MCF 10A (cell line): ENCODE measurements at regions not wholly inside any gene's neighbourhood (a gene's known extent, or its start where the extent isn't known, plus 50 kb on each side); places are given as distances from the start of the nearest gene placed in this dataset.

Experiments used
- BruUV-seq: library from RNA; stranded (reverse); fragments of 400-500 nt; replicated peaks from 2 replicates; lab custom pipeline; 2021; lab: Mats Ljungman, UMichigan
- CTCF ChIA-PET: fragments of 300-600 bp; sonication (Branson Sonifier 250); formaldehyde crosslinking; extraction: SDS; loops from one replicate; lab custom pipeline; 2021; ENCODE audit warnings: antibody characterized with exemption, inconsistent platforms; lab: Yijun Ruan, JAX
- POLR2A ChIA-PET: fragments of 300-600, 350-650 bp; sonication (Branson Sonifier 250); formaldehyde crosslinking; extraction: SDS; loops from one replicate; lab custom pipeline; 2020; ENCODE audit warnings: antibody characterized with exemption, inconsistent platforms; lab: Yijun Ruan, JAX
- DNase-seq: peaks from one replicate; pipeline ENCODE4 v3.0.0-alpha.2; 2018; ENCODE audit not compliant: unreplicated experiment
- H3K27ac Mint-ChIP-seq: one replicate; pipeline ENCODE4 v1.8.0; 2022; ENCODE audit warnings: mild to moderate bottlenecking, low read depth, mixed read lengths; ENCODE audit not compliant: unreplicated experiment
- H3K27me3 Mint-ChIP-seq: one replicate; pipeline ENCODE4 v1.8.0; 2022; ENCODE audit warnings: mixed read lengths; ENCODE audit not compliant: insufficient read depth, unreplicated experiment
- H3K36me3 Mint-ChIP-seq: one replicate; pipeline ENCODE4 v1.8.0; 2022; ENCODE audit warnings: mild to moderate bottlenecking, moderate library complexity, mixed read lengths; ENCODE audit not compliant: insufficient read depth, unreplicated experiment
- H3K4me1 Mint-ChIP-seq: one replicate; pipeline ENCODE4 v1.8.0; 2022; ENCODE audit warnings: mixed read lengths; ENCODE audit not compliant: insufficient read depth, unreplicated experiment
- H3K4me3 Mint-ChIP-seq: one replicate; pipeline ENCODE4 v1.8.0; 2022; ENCODE audit warnings: mild to moderate bottlenecking, moderate library complexity, mixed read lengths; ENCODE audit not compliant: unreplicated experiment
- H3K9me3 Mint-ChIP-seq: one replicate; pipeline ENCODE4 v1.8.0; 2022; ENCODE audit warnings: mixed read lengths; ENCODE audit not compliant: unreplicated experiment
- CTCF ChIP-seq: fragments of 200-600 bp; IDR thresholded peaks from one replicate; pipeline ENCODE4 v1.8.0; 2022; ENCODE audit warnings: antibody characterized with exemption, mild to moderate bottlenecking; ENCODE audit not compliant: unreplicated experiment
- intact Hi-C: fragments of 100-400 bp; cut with micrococcal nuclease; formaldehyde crosslinking; loops from 2 replicates; pipeline ENCODE4 v1.14.1; 2022

- no peaks in the 10 kb centered on the region for H3K4me1 Mint-ChIP-seq
- H3K27ac Mint-ChIP-seq = no peak overlapping the region
- POLR2A ChIA-PET = no interaction called here
- no peaks in the 10 kb centered on the region for H3K36me3 Mint-ChIP-seq
- H3K4me3 Mint-ChIP-seq = no peak overlapping the region
- CTCF ChIA-PET = no interaction called here
- peaks cover 24% of the 10 kb centered on the region for H3K9me3 Mint-ChIP-seq
- DNase-seq = no peak
- no peaks in the 10 kb centered on the region for H3K27me3 Mint-ChIP-seq
- no peak for TF ChIP-seq CTCF
- intact Hi-C loops = no loop called here
- BruUV-seq = no TSS peak
These were observed 554.7 kb downstream of the RBFOX1 start for GRCh38 chr16:7887316-7887715.

GRCh38 chr16:7871979-7872378 lies 539.3 kb downstream of the RBFOX1 start:
- Mint-ChIP-seq H3K4me1 (no peaks in the 10 kb centered on the region), H3K9me3 (peaks cover 47% of the 10 kb centered on the region), H3K36me3 (no peaks in the 10 kb centered on the region), H3K27ac (no peak overlapping the region), H3K27me3 (no peaks in the 10 kb centered on the region), H3K4me3 (no peak overlapping the region)
- intact Hi-C loops = no loop called here
- POLR2A ChIA-PET = no interaction called here
- no peak for DNase-seq
- no TSS peak for BruUV-seq
- TF ChIP-seq CTCF = no peak
- CTCF ChIA-PET = interaction anchor here (0.8 kb wide), 1 partner anchor 9 kb away, joined by 3 read pairs; no protein-coding TSS in a partner anchor

DNA sequence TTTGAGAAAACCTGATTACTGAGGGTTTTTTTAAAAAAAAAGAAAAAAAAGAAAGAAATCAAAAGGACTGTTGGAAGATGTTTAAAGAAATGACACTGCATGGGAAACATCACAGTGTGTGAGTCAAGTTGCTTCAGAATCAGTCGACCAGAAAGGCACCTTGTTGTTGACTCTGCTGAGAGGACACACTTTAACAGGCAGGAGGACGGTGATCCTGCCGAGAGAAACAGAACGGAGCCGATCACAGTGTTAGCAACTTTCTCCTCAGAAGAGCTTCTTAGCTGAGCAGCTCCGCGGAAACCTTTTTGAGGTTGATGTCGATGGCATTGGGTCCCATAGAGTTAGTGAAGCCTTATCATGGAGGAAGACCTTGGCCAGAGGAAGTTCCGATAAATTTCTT lies 538.7 kb downstream of the RBFOX1 start:
- peaks cover 42% of the 10 kb centered on the region for H3K9me3 Mint-ChIP-seq
- DNase-seq = no peak
- ChIA-PET POLR2A (no interaction called here), CTCF (no interaction called here)
- no peaks in the 10 kb centered on the region for H3K36me3 Mint-ChIP-seq
- intact Hi-C loops = no loop called here
- BruUV-seq = no TSS peak
- TF ChIP-seq CTCF = no peak
- H3K27ac Mint-ChIP-seq = no peak overlapping the region
- no peak overlapping the region for H3K4me3 Mint-ChIP-seq
- no peaks in the 10 kb centered on the region for H3K4me1 Mint-ChIP-seq
- H3K27me3 Mint-ChIP-seq = no peaks in the 10 kb centered on the region

- Mint-ChIP-seq H3K4me3 (no peak overlapping the region), H3K27me3 (no peaks in the 10 kb centered on the region), H3K36me3 (no peaks in the 10 kb centered on the region), H3K9me3 (peaks cover 44% of the 10 kb centered on the region), H3K4me1 (no peaks in the 10 kb centered on the region), H3K27ac (no peak overlapping the region)
- intact Hi-C loops = no loop called here
- DNase-seq = no peak
- POLR2A ChIA-PET = no interaction called here
- CTCF ChIA-PET = no interaction called here
- no peak for TF ChIP-seq CTCF
- BruUV-seq = no TSS peak
These were observed 535.2 kb downstream of the RBFOX1 start for GRCh38 chr16:7867831-7868230.
